ENCODE measurements at regions not wholly inside any gene's neighbourhood (a gene's known extent, or its start where the extent isn't known, plus 50 kb on each side); places are given as distances from the start of the nearest gene placed in this dataset.

- Histone ChIP-seq H3K4me1 (ENCODE audit: control insufficient read depth, insufficient read depth, low read length, poor library complexity, severe bottlenecking) (no peaks in the 10 kb centered on the region), H3K27ac (ENCODE audit: insufficient read depth, low read length, poor library complexity, severe bottlenecking) (no peak overlapping the region), H3K9me3 (ENCODE audit: control insufficient read depth in 2 of 2, low read length in 2 of 2) (no peaks in the 10 kb centered on the region), H3K27me3 (ENCODE audit: control insufficient read depth, insufficient read depth, low read length) (no peaks in the 10 kb centered on the region), H3K36me3 (ENCODE audit: control insufficient read depth, insufficient read depth, low read length) (no peaks in the 10 kb centered on the region), H3K4me3 (ENCODE audit: low read depth, low read length) (no peak overlapping the region)
- Mint-ChIP-seq H3K9me3 (peaks cover 0 to 2% (median 0%) of the 10 kb centered on the region in 7 donors), H3K4me3 (no peak overlapping the region), H3K36me3 (no peaks in the 10 kb centered on the region), H3K27ac (no peak overlapping the region), H3K27me3 (peaks cover 7% of the 10 kb centered on the region), H3K4me1 (no peaks in the 10 kb centered on the region)
- DNase-seq (no peak), ATAC-seq (ENCODE audit: low read depth in 2 of 2) (no peak)
Observed at GRCh38 chr11:32256466-32256865, 165.6 kb downstream of the RCN1 start.

- no peaks in the 10 kb centered on the region for H3K4me1 ChIP-seq (ENCODE audit: control insufficient read depth, insufficient read depth, low read length, poor library complexity, severe bottlenecking)
- ATAC-seq (ENCODE audit: low read depth in 2 of 2): no peak
- Mint-ChIP-seq H3K4me3 (no peak overlapping the region), H3K4me1 (no peaks in the 10 kb centered on the region), H3K27ac (no peak overlapping the region), H3K27me3 (peaks cover 7% of the 10 kb centered on the region), H3K36me3 (no peaks in the 10 kb centered on the region), H3K9me3 (peaks cover 0 to 3% (median 0%) of the 10 kb centered on the region in 7 donors)
- no peak overlapping the region for H3K27ac ChIP-seq (ENCODE audit: insufficient read depth, low read length, poor library complexity, severe bottlenecking)
- no peak for DNase-seq
- no peaks in the 10 kb centered on the region for H3K27me3 ChIP-seq (ENCODE audit: control insufficient read depth, insufficient read depth, low read length)
- no peaks in the 10 kb centered on the region for H3K36me3 ChIP-seq (ENCODE audit: control insufficient read depth, insufficient read depth, low read length)
- H3K4me3 ChIP-seq (ENCODE audit: low read depth, low read length): no peak overlapping the region
- H3K9me3 ChIP-seq (ENCODE audit: control insufficient read depth in 2 of 2, low read length in 2 of 2): no peaks in the 10 kb centered on the region
Observed at GRCh38 chr11:32259641-32260081, 168.8 kb downstream of the RCN1 start.

- H3K9me3 ChIP-seq (ENCODE audit: control insufficient read depth in 2 of 2, low read length in 2 of 2): no peaks in the 10 kb centered on the region
- H3K4me1 ChIP-seq (ENCODE audit: control insufficient read depth, insufficient read depth, low read length, poor library complexity, severe bottlenecking): no peaks in the 10 kb centered on the region
- Mint-ChIP-seq H3K4me1 (no peaks in the 10 kb centered on the region), H3K27me3 (peaks cover 8% of the 10 kb centered on the region), H3K36me3 (no peaks in the 10 kb centered on the region), H3K4me3 (no peak overlapping the region), H3K9me3 (peaks cover 0 to 3% (median 0%) of the 10 kb centered on the region in 7 donors), H3K27ac (no peak overlapping the region)
- DNase-seq (no peak), ATAC-seq (ENCODE audit: low read depth in 2 of 2) (no peak)
- H3K27me3 ChIP-seq (ENCODE audit: control insufficient read depth, insufficient read depth, low read length): no peaks in the 10 kb centered on the region
- H3K27ac ChIP-seq (ENCODE audit: insufficient read depth, low read length, poor library complexity, severe bottlenecking): no peak overlapping the region
- no peak overlapping the region for H3K4me3 ChIP-seq (ENCODE audit: low read depth, low read length)
- no peaks in the 10 kb centered on the region for H3K36me3 ChIP-seq (ENCODE audit: control insufficient read depth, insufficient read depth, low read length)
Observed at GRCh38 chr11:32262367-32262766, 171.5 kb downstream of the RCN1 start.

- no peak for ATAC-seq (ENCODE audit: low read depth in 2 of 2)
- H3K36me3 Mint-ChIP-seq: no peaks in the 10 kb centered on the region
- H3K4me3 Mint-ChIP-seq: no peak overlapping the region
Observed at GRCh38 chr11:32265911-32266310, 169.4 kb downstream of the WT1 start.

GRCh38 chr11:32266601-32267000, 168.7 kb downstream of the WT1 start:
- Histone ChIP-seq H3K27me3 (ENCODE audit: control insufficient read depth, insufficient read depth, low read length) (no peaks in the 10 kb centered on the region), H3K4me1 (ENCODE audit: control insufficient read depth, insufficient read depth, low read length, poor library complexity, severe bottlenecking) (no peaks in the 10 kb centered on the region), H3K36me3 (ENCODE audit: control insufficient read depth, insufficient read depth, low read length) (no peaks in the 10 kb centered on the region), H3K9me3 (ENCODE audit: control insufficient read depth in 2 of 2, low read length in 2 of 2) (no peaks in the 10 kb centered on the region), H3K27ac (ENCODE audit: insufficient read depth, low read length, poor library complexity, severe bottlenecking) (no peak overlapping the region), H3K4me3 (ENCODE audit: low read depth, low read length) (no peak overlapping the region)
- H3K9me3 Mint-ChIP-seq: peaks cover 0 to 2% (median 0%) of the 10 kb centered on the region in 7 donors
- no peak for DNase-seq
- H3K36me3 Mint-ChIP-seq: no peaks in the 10 kb centered on the region
- H3K27me3 Mint-ChIP-seq: peaks cover 5% of the 10 kb centered on the region
- no peaks in the 10 kb centered on the region for H3K4me1 Mint-ChIP-seq
- H3K27ac Mint-ChIP-seq: no peak overlapping the region
- no peak for ATAC-seq (ENCODE audit: low read depth in 2 of 2)
- H3K4me3 Mint-ChIP-seq: no peak overlapping the region

More at GRCh38 chr11:32265911-32266310, 169.4 kb downstream of the WT1 start:
- H3K27me3 ChIP-seq (ENCODE audit: control insufficient read depth, insufficient read depth, low read length): no peaks in the 10 kb centered on the region
- no peak overlapping the region for H3K27ac Mint-ChIP-seq
- no peaks in the 10 kb centered on the region for H3K9me3 ChIP-seq (ENCODE audit: control insufficient read depth in 2 of 2, low read length in 2 of 2)
- H3K27ac ChIP-seq (ENCODE audit: insufficient read depth, low read length, poor library complexity, severe bottlenecking): no peak overlapping the region
- peaks cover 5% of the 10 kb centered on the region for H3K27me3 Mint-ChIP-seq
- DNase-seq: no peak
- no peaks in the 10 kb centered on the region for H3K4me1 ChIP-seq (ENCODE audit: control insufficient read depth, insufficient read depth, low read length, poor library complexity, severe bottlenecking)
- no peaks in the 10 kb centered on the region for H3K4me1 Mint-ChIP-seq
- H3K4me3 ChIP-seq (ENCODE audit: low read depth, low read length): no peak overlapping the region
- H3K9me3 Mint-ChIP-seq: peaks cover 0 to 3% (median 0%) of the 10 kb centered on the region in 7 donors
- H3K36me3 ChIP-seq (ENCODE audit: control insufficient read depth, insufficient read depth, low read length): no peaks in the 10 kb centered on the region

GRCh38 chr11:32267679-32268187, 167.6 kb downstream of the WT1 start:
- H3K27ac ChIP-seq (ENCODE audit: insufficient read depth, low read length, poor library complexity, severe bottlenecking): no peak overlapping the region
- ATAC-seq (ENCODE audit: low read depth in 2 of 2): no peak
- H3K27me3 ChIP-seq (ENCODE audit: control insufficient read depth, insufficient read depth, low read length): no peaks in the 10 kb centered on the region
- Mint-ChIP-seq H3K4me1 (no peaks in the 10 kb centered on the region), H3K27ac (no peak overlapping the region), H3K27me3 (peaks cover 5% of the 10 kb centered on the region), H3K36me3 (no peaks in the 10 kb centered on the region), H3K9me3 (peaks cover 0 to 2% (median 1%) of the 10 kb centered on the region in 7 donors), H3K4me3 (no peak overlapping the region)
- H3K9me3 ChIP-seq (ENCODE audit: control insufficient read depth in 2 of 2, low read length in 2 of 2): no peaks in the 10 kb centered on the region
- no peaks in the 10 kb centered on the region for H3K36me3 ChIP-seq (ENCODE audit: control insufficient read depth, insufficient read depth, low read length)
- H3K4me1 ChIP-seq (ENCODE audit: control insufficient read depth, insufficient read depth, low read length, poor library complexity, severe bottlenecking): no peaks in the 10 kb centered on the region
- DNase-seq: no peak
- no peak overlapping the region for H3K4me3 ChIP-seq (ENCODE audit: low read depth, low read length)

- no peak for ATAC-seq (ENCODE audit: low read depth in 2 of 2)
- Histone ChIP-seq H3K4me3 (ENCODE audit: low read depth, low read length) (no peak overlapping the region), H3K4me1 (ENCODE audit: control insufficient read depth, insufficient read depth, low read length, poor library complexity, severe bottlenecking) (no peaks in the 10 kb centered on the region), H3K36me3 (ENCODE audit: control insufficient read depth, insufficient read depth, low read length) (no peaks in the 10 kb centered on the region), H3K9me3 (ENCODE audit: control insufficient read depth in 2 of 2, low read length in 2 of 2) (no peaks in the 10 kb centered on the region), H3K27ac (ENCODE audit: insufficient read depth, low read length, poor library complexity, severe bottlenecking) (no peak overlapping the region), H3K27me3 (ENCODE audit: control insufficient read depth, insufficient read depth, low read length) (no peaks in the 10 kb centered on the region)
- no peaks in the 10 kb centered on the region for H3K4me1 Mint-ChIP-seq
- H3K36me3 Mint-ChIP-seq: no peaks in the 10 kb centered on the region
- peaks cover 0 to 2% (median 1%) of the 10 kb centered on the region in 7 donors for H3K9me3 Mint-ChIP-seq
- H3K4me3 Mint-ChIP-seq: no peak overlapping the region
- no peak for DNase-seq
- H3K27ac Mint-ChIP-seq: no peak overlapping the region
- H3K27me3 Mint-ChIP-seq: peaks cover 6% of the 10 kb centered on the region
Observed at GRCh38 chr11:32273931-32274330, 161.4 kb downstream of the WT1 start.

- Histone ChIP-seq H3K9me3 (ENCODE audit: control insufficient read depth in 2 of 2, low read length in 2 of 2) (no peaks in the 10 kb centered on the region), H3K27me3 (ENCODE audit: control insufficient read depth, insufficient read depth, low read length) (no peaks in the 10 kb centered on the region), H3K36me3 (ENCODE audit: control insufficient read depth, insufficient read depth, low read length) (no peaks in the 10 kb centered on the region), H3K4me3 (ENCODE audit: low read depth, low read length) (no peak overlapping the region), H3K27ac (ENCODE audit: insufficient read depth, low read length, poor library complexity, severe bottlenecking) (no peak overlapping the region), H3K4me1 (ENCODE audit: control insufficient read depth, insufficient read depth, low read length, poor library complexity, severe bottlenecking) (no peaks in the 10 kb centered on the region)
- H3K4me3 Mint-ChIP-seq: no peak overlapping the region
- H3K27ac Mint-ChIP-seq: no peak overlapping the region
- H3K4me1 Mint-ChIP-seq: no peaks in the 10 kb centered on the region
- ATAC-seq (ENCODE audit: low read depth in 2 of 2) (no peak), DNase-seq (no peak)
- H3K27me3 Mint-ChIP-seq: no peaks in the 10 kb centered on the region
- no peaks in the 10 kb centered on the region for H3K36me3 Mint-ChIP-seq
- H3K9me3 Mint-ChIP-seq: peaks cover 0 to 6% (median 2%) of the 10 kb centered on the region in 7 donors
Observed at GRCh38 chr11:32279672-32280071, 155.7 kb downstream of the WT1 start.

Measured in CD4-positive, CD25-positive, alpha-beta regulatory T cell (primary cell).